GM21381 (cell line): ENCODE measurements at regions not wholly inside any gene's neighbourhood (a gene's known extent, or its start where the extent isn't known, plus 50 kb on each side); places are given as distances from the start of the nearest gene placed in this dataset.

Experiments used
- ATAC-seq: cut with Tn5 transposase; IDR thresholded peaks from one replicate; pipeline ENCODE4 v1.9.1; 2021; ENCODE audit warnings: mild to moderate bottlenecking, moderate library complexity; ENCODE audit not compliant: unreplicated experiment

GRCh38 chr2:147560810-147561535 lies 283.9 kb upstream of the ACVR2A start:
- ATAC-seq, result no peak

- no peak for ATAC-seq
Observed at GRCh38 chr2:147559070-147559725, 285.6 kb upstream of the ACVR2A start.

- no peak for ATAC-seq
Observed at GRCh38 chr2:147558620-147559019, 286.2 kb upstream of the ACVR2A start.

GRCh38 chr2:147554521-147555107 lies 290.2 kb upstream of the ACVR2A start:
- ATAC-seq, result no peak

- no peak for ATAC-seq
Observed at GRCh38 chr2:147553775-147554271, 291.0 kb upstream of the ACVR2A start.

- ATAC-seq, result no peak
Observed at GRCh38 chr2:147550995-147551731, 293.7 kb upstream of the ACVR2A start.

GRCh38 chr2:147549054-147549453 lies 295.8 kb upstream of the ACVR2A start:
- no peak for ATAC-seq

GRCh38 chr2:147548451-147548850 lies 296.4 kb upstream of the ACVR2A start:
- no peak for ATAC-seq

GRCh38 chr2:147547440-147547839 lies 297.4 kb upstream of the ACVR2A start:
- ATAC-seq, result no peak

- ATAC-seq, result no peak
Observed at GRCh38 chr2:147546109-147546508, 298.7 kb upstream of the ACVR2A start.

GRCh38 chr2:147543056-147543455 lies 301.8 kb upstream of the ACVR2A start:
- ATAC-seq, result no peak

GRCh38 chr2:147542351-147542750 lies 302.5 kb upstream of the ACVR2A start:
- no peak for ATAC-seq

GRCh38 chr2:147541314-147541713 lies 303.5 kb upstream of the ACVR2A start:
- ATAC-seq, result no peak

GRCh38 chr2:147538821-147539220 lies 306.0 kb upstream of the ACVR2A start:
- no peak for ATAC-seq

GRCh38 chr2:147538088-147538487 lies 306.7 kb upstream of the ACVR2A start:
- ATAC-seq, result no peak

GRCh38 chr2:147531269-147531668 lies 313.6 kb upstream of the ACVR2A start:
- ATAC-seq, result no peak

- ATAC-seq, result no peak
Observed at GRCh38 chr2:147530033-147530432, 314.8 kb upstream of the ACVR2A start.

GRCh38 chr2:147525819-147526489 lies 318.9 kb upstream of the ACVR2A start:
- no peak for ATAC-seq

- no peak for ATAC-seq
Observed at GRCh38 chr2:147524912-147525311, 319.9 kb upstream of the ACVR2A start.

GRCh38 chr2:147523415-147523814 lies 321.4 kb upstream of the ACVR2A start:
- no peak for ATAC-seq

GRCh38 chr2:147521936-147522335 lies 322.9 kb upstream of the ACVR2A start:
- no peak for ATAC-seq
